K562 (cell line): ENCODE measurements at regions not wholly inside any gene's neighbourhood (a gene's known extent, or its start where the extent isn't known, plus 50 kb on each side); places are given as distances from the start of the nearest gene placed in this dataset.

Experiments used
- ATAC-seq: fragments of 200-7000 bp; cut with Tn5 transposase; 3 replicates; pipeline ENCODE4 v1.9.1; 2020; ENCODE audit warnings: moderate library complexity
- BruUV-seq: library from RNA; stranded (reverse); fragments of 400-500 nt; replicated peaks from 2 replicates; lab custom pipeline; 2021; lab: Mats Ljungman, UMichigan
- CTCF ChIA-PET: fragments of 300-600 bp; formaldehyde crosslinking; extraction: SDS; loops from one replicate; lab custom pipeline; 2021; ENCODE audit warnings: low intra/inter-chr PET ratio; lab: Yijun Ruan, JAX
- POLR2A ChIA-PET: fragments of 300-600, 350-650 bp; sonication (Branson Sonifier 250); formaldehyde crosslinking; extraction: SDS; loops from one replicate; lab custom pipeline; 2021; ENCODE audit warnings: antibody characterized with exemption, inconsistent platforms; lab: Yijun Ruan, JAX
- DNase-seq, 4 experiments: peaks; one replicate each; pipeline versions ENCODE4 v3.0.0 to v3.0.0-alpha.2; 2011 to 2018; ENCODE audit warnings: low spot score in 3 of 4, mixed read lengths in 3 of 4; ENCODE audit errors: extremely low read depth in 1 of 4
- FAIRE-seq: peaks from 2 replicates; lab custom pipeline; 2011; peaks lifted over from hg19 to GRCh38; lab: Jason Lieb, UNC
- H2AFZ ChIP-seq: 2 replicates; pipeline ENCODE4 v1.6.0; 2011; ENCODE audit warnings: low read depth, low read length, control low read depth, inconsistent platforms
- H3K27ac ChIP-seq: fragments of 200-600 bp; 3 replicates; pipeline ENCODE4 v1.8.0; 2011; ENCODE audit warnings: low read depth, mild to moderate bottlenecking, control low read depth, inconsistent platforms, low read length, moderate library complexity, mixed read lengths; ENCODE audit errors: extremely low read depth
- H3K27me3 ChIP-seq, 2 experiments: fragments of 300-600 bp in 1 of 2; 2 replicates in 1 of 2; 3 replicates in 1 of 2; pipeline versions ENCODE4 v1.6.0 to v1.8.0; 2011; ENCODE audit warnings: inconsistent platforms in 2 of 2, low read length in 2 of 2, mild to moderate bottlenecking in 1 of 2, mixed read lengths in 1 of 2, moderate library complexity in 1 of 2; ENCODE audit not compliant: control insufficient read depth in 2 of 2, insufficient read depth in 2 of 2
- H3K36me3 ChIP-seq: fragments of 300-600 bp; 3 replicates; pipeline ENCODE4 v1.8.0; 2011; ENCODE audit warnings: mild to moderate bottlenecking, low read length, inconsistent platforms; ENCODE audit not compliant: control insufficient read depth, insufficient read depth
- H3K4me1 ChIP-seq, 2 experiments: fragments of 200-600 bp in 1 of 2; replicated peaks in 1 of 2; 2 replicates in 1 of 2; 3 replicates in 1 of 2; pipeline versions ENCODE4 v1.5.1 to v1.8.0; 2011; ENCODE audit warnings: inconsistent platforms in 2 of 2, low read length in 2 of 2, mild to moderate bottlenecking in 1 of 2, mixed read lengths in 1 of 2, moderate library complexity in 1 of 2; ENCODE audit not compliant: control insufficient read depth in 2 of 2, insufficient read depth in 2 of 2
- H3K4me2 ChIP-seq: 2 replicates; pipeline ENCODE4 v1.6.1; 2011; ENCODE audit warnings: low read length, control low read depth, inconsistent platforms, mixed read lengths; ENCODE audit not compliant: insufficient read depth
- H3K4me3 ChIP-seq: fragments of 200-600 bp; sonication (generic), shearing (Covaris generic); 2 replicates; pipeline ENCODE4 v1.5.1; 2016; ENCODE audit warnings: control low read depth, inconsistent platforms
- H3K79me2 ChIP-seq: fragments of 200-600 bp; 3 replicates; pipeline ENCODE4 v1.8.0; 2011; ENCODE audit warnings: low read length, inconsistent platforms; ENCODE audit not compliant: control insufficient read depth, insufficient read depth
- H3K9ac ChIP-seq, 2 experiments: 2 replicates each; pipeline versions ENCODE4 v1.6.0 to v1.6.1; 2011; ENCODE audit warnings: low read depth in 2 of 2, low read length in 2 of 2, control low read depth in 1 of 2, inconsistent platforms in 1 of 2, mild to moderate bottlenecking in 1 of 2, mixed read lengths in 1 of 2; ENCODE audit not compliant: insufficient read depth in 1 of 2
- H3K9me1 ChIP-seq: one replicate; pipeline ENCODE4 v1.6.0; 2011; ENCODE audit warnings: inconsistent platforms, mild to moderate bottlenecking, low read length, moderate library complexity; ENCODE audit not compliant: control insufficient read depth, insufficient read depth
- H3K9me3 ChIP-seq: replicated peaks from 2 replicates; pipeline ENCODE4 v1.5.1; 2011; ENCODE audit warnings: low read depth, low read length, inconsistent platforms; ENCODE audit not compliant: control insufficient read depth, insufficient read depth
- H4K20me1 ChIP-seq: replicated peaks from 2 replicates; pipeline ENCODE4 v1.6.1; 2011; ENCODE audit warnings: low read length, inconsistent platforms, mixed read lengths; ENCODE audit not compliant: control insufficient read depth, insufficient read depth
- BDP1 ChIP-seq: IDR thresholded peaks from 3 replicates; pipeline ENCODE4 v1.6.1; 2011; ENCODE audit not compliant: insufficient read length, insufficient read depth
- CAMTA2 ChIP-seq: fragments of 250-450 bp; sonication (Bioruptor Pico); conservative IDR thresholded peaks from 2 replicates; pipeline ENCODE4 v1.5.1; 2022
- EHMT2 ChIP-seq: fragments of 450-650 bp; IDR thresholded peaks from 2 replicates; pipeline ENCODE4 v1.6.1; 2018; ENCODE audit warnings: antibody characterized with exemption
- HCFC1 ChIP-seq: IDR thresholded peaks from 2 replicates; pipeline ENCODE4 v1.6.1; 2012; ENCODE audit warnings: low read depth, low read length, improper control_type of control experiment
- HMG20B ChIP-seq: fragments of 250-450 bp; sonication (Bioruptor Pico); IDR thresholded peaks from 2 replicates; pipeline ENCODE4 v1.5.0; 2021; ENCODE audit warnings: mild to moderate bottlenecking
- HNRNPH1 ChIP-seq: fragments of 200-400 bp; formaldehyde crosslinking; optimal IDR thresholded peaks from 2 replicates; pipeline ENCODE3; 2017; ENCODE audit warnings: low read depth, mild to moderate bottlenecking, low read length, moderate library complexity
- MTF1 ChIP-seq: fragments of 250-450 bp; sonication (Bioruptor Pico); IDR thresholded peaks from 2 replicates; pipeline ENCODE4 v1.9.0; 2021; ENCODE audit warnings: moderate library complexity, mild to moderate bottlenecking, inconsistent platforms, borderline replicate concordance
- NFXL1 ChIP-seq: fragments of 450-650 bp; formaldehyde crosslinking; IDR thresholded peaks from 2 replicates; pipeline ENCODE4 v1.4.0; 2021; ENCODE audit warnings: mild to moderate bottlenecking
- POLR3A ChIP-seq: IDR thresholded peaks from 2 replicates; pipeline ENCODE4 v1.6.1; 2011; ENCODE audit warnings: borderline replicate concordance, mild to moderate bottlenecking, moderate library complexity; ENCODE audit not compliant: insufficient read length, insufficient read depth; ENCODE audit errors: extremely low read depth
- SIRT6 ChIP-seq: IDR thresholded peaks from one replicate; pipeline ENCODE4 v1.6.1; 2012; ENCODE audit warnings: low read depth, mild to moderate bottlenecking, control low read depth, inconsistent platforms, low read length, moderate library complexity
- SMAD3 ChIP-seq: fragments of 450-650 bp; formaldehyde crosslinking; conservative IDR thresholded peaks from 2 replicates; pipeline ENCODE4 v1.4.0; 2020; ENCODE audit warnings: mild to moderate bottlenecking
- SMC3 ChIP-seq: conservative IDR thresholded peaks from 2 replicates; pipeline ENCODE4 v1.6.1; 2011; ENCODE audit warnings: low read depth, low read length, improper control_type of control experiment; ENCODE audit not compliant: insufficient read depth
- WGBS: fragments of 100-300 bp; shearing (Covaris generic); methylation state at CpG from one replicate; pipeline ENCODE4 v1.1.6; 2016; ENCODE audit warnings: low coverage, mixed read lengths; ENCODE audit not compliant: insufficient coverage; ENCODE audit errors: missing lambda C conversion rate; 5-methylcytosine and 5-hydroxymethylcytosine counted together
- in situ Hi-C: fragments of 300-500 bp; cut with MboI; formaldehyde crosslinking; loops from 4 replicates; pipeline ENCODE4 v1.15.0; 2018; ENCODE audit warnings: inconsistent platforms, mixed read lengths
- intact Hi-C: fragments of 100-400 bp; cut with micrococcal nuclease; formaldehyde crosslinking; loops from 2 replicates; pipeline ENCODE4 v1.14.2; 2022
- TF ChIP-seq, protein P1 (sequence below): fragments of 250-450 bp; sonication (Bioruptor Pico); IDR thresholded peaks from 2 replicates; pipeline ENCODE4 v1.4.0; 2020; ENCODE audit warnings: mild to moderate bottlenecking
- TF ChIP-seq, protein P2 (sequence below), 3 experiments: fragments of 200-800 bp in 1 of 3; sonication (Bioruptor generic) in 1 of 3; sonication (generic) in 1 of 3; formaldehyde crosslinking in 1 of 3; IDR thresholded peaks; 2 replicates each; pipeline versions ENCODE4 v1.6.1 to v1.8.0; 2016 to 2022; ENCODE audit warnings: mild to moderate bottlenecking in 2 of 3, missing compliant biosample characterization in 2 of 3, missing genetic modification characterization in 2 of 3, missing genetic modification reagents in 1 of 3

DNA sequence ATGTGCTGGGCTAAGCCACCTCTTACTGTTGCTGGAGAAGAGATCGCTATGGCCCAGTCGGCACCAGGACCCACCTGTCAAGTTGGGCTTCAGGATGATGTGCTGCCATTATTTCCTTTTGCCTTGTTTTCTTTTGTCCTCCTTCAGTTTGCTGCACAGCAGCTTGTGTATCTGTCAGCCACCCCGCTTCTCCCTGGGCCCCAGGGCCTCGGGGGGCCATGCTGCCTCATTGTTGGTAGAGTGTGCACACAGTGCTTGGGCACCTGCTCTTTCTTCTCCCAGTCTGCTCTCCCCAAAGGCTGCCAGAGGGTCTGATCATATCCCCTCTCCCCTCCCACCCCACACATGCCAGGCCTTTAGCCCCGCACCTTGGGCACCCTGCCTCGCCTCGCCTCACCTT is 185.5 kb upstream of the ATP10A start:
- intact Hi-C loops = no loop called here
- in situ Hi-C loops = no loop called here
- CTCF ChIA-PET = no interaction called here
- FAIRE-seq (no peak), ATAC-seq (no peak), DNase-seq (no peak)
- Histone ChIP-seq H4K20me1 (no peaks in the 10 kb centered on the region), H3K4me2 (no peak overlapping the region), H3K9ac (no peak overlapping the region), H3K4me1 (no peaks in the 10 kb centered on the region), H3K9me3 (no peaks in the 10 kb centered on the region), H3K79me2 (no peaks in the 10 kb centered on the region), H3K36me3 (no peaks in the 10 kb centered on the region), H3K9me1 (no peaks in the 10 kb centered on the region), H2AFZ (no peak overlapping the region), H3K27ac (no peak overlapping the region), H3K27me3 (no peaks in the 10 kb centered on the region), H3K4me3 (no peak overlapping the region)
- POLR2A ChIA-PET = interaction anchor here (0.6 kb wide), 1 partner anchor 23 kb away, joined by 3 read pairs; no protein-coding TSS in a partner anchor
- WGBS = 0% methylated on average over 4 of the region's 7 CpGs
- no TSS peak for BruUV-seq
- TF ChIP-seq, protein P1, sequence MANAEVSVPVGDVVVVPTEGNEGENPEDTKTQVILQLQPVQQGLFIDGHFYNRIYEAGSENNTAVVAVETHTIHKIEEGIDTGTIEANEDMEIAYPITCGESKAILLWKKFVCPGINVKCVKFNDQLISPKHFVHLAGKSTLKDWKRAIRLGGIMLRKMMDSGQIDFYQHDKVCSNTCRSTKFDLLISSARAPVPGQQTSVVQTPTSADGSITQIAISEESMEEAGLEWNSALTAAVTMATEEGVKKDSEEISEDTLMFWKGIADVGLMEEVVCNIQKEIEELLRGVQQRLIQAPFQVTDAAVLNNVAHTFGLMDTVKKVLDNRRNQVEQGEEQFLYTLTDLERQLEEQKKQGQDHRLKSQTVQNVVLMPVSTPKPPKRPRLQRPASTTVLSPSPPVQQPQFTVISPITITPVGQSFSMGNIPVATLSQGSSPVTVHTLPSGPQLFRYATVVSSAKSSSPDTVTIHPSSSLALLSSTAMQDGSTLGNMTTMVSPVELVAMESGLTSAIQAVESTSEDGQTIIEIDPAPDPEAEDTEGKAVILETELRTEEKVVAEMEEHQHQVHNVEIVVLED (CRISPR knock-in tag) = no peak
- no peak for TF ChIP-seq SMC3
- TF ChIP-seq POLR3A = no peak
- TF ChIP-seq CAMTA2 (CRISPR knock-in tag) = no peak
- no peak for TF ChIP-seq HMG20B (CRISPR knock-in tag)
- TF ChIP-seq BDP1 = no peak
- TF ChIP-seq HNRNPH1 = no peak
- no peak for TF ChIP-seq EHMT2
- no peak for TF ChIP-seq MTF1 (CRISPR knock-in tag)
- TF ChIP-seq SIRT6 = no peak
- TF ChIP-seq HCFC1 = no peak
- TF ChIP-seq, protein P2, sequence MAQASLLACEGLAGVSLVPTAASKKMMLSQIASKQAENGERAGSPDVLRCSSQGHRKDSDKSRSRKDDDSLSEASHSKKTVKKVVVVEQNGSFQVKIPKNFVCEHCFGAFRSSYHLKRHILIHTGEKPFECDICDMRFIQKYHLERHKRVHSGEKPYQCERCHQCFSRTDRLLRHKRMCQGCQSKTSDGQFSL (CRISPR knock-in tag; IDR thresholded peaks at IDR 0.05) = no peak
- TF ChIP-seq, protein P2 (tag; IDR thresholded peaks at IDR 0.05) = no peak
- no peak for TF ChIP-seq NFXL1 (CRISPR knock-in tag)
- TF ChIP-seq SMAD3 (CRISPR knock-in tag) = no peak
